ENCODE measurements at regions not wholly inside any gene's neighbourhood (a gene's known extent, or its start where the extent isn't known, plus 50 kb on each side); places are given as distances from the start of the nearest gene placed in this dataset.

- no peaks in the 10 kb centered on the region for H3K36me3 ChIP-seq (ENCODE audit: control insufficient read depth in 2 of 2, insufficient read depth in 2 of 2, low read length in 1 of 2)
- no peaks in the 10 kb centered on the region for H3K27me3 ChIP-seq (ENCODE audit: control insufficient read depth in 1 of 2, insufficient read depth in 2 of 2, low read length in 2 of 2)
- H3K27ac ChIP-seq (ENCODE audit: low read depth in 2 of 2, low read length in 1 of 2) = no peak overlapping the region
- H3K4me1 ChIP-seq (ENCODE audit: control insufficient read depth in 2 of 2, insufficient read depth in 2 of 2, low read length in 1 of 2) = no peaks in the 10 kb centered on the region
- H3K4me3 ChIP-seq (ENCODE audit: low read depth in 1 of 2, low read length in 2 of 2) = no peak overlapping the region
- no peaks in the 10 kb centered on the region for H3K9me3 ChIP-seq (ENCODE audit: control insufficient read depth in 2 of 2, insufficient read depth in 1 of 2, low read depth in 1 of 2, low read length in 1 of 2)
Observed at GRCh38 chr10:88100281-88100680, 236.9 kb downstream of the PTEN start.

GRCh38 chr10:88101666-88102065 lies 238.2 kb downstream of the PTEN start:
- WGBS, 2 donors = 96 to 97% methylated on average over 2 of the region's 2 CpGs
- Histone ChIP-seq H3K36me3 (ENCODE audit: control insufficient read depth in 2 of 2, insufficient read depth in 2 of 2, low read length in 1 of 2) (no peaks in the 10 kb centered on the region), H3K27me3 (ENCODE audit: control insufficient read depth in 1 of 2, insufficient read depth in 2 of 2, low read length in 2 of 2) (no peaks in the 10 kb centered on the region), H3K9me3 (ENCODE audit: control insufficient read depth in 2 of 2, insufficient read depth in 1 of 2, low read depth in 1 of 2, low read length in 1 of 2) (no peaks in the 10 kb centered on the region), H3K4me1 (ENCODE audit: control insufficient read depth in 2 of 2, insufficient read depth in 2 of 2, low read length in 1 of 2) (no peaks in the 10 kb centered on the region), H3K27ac (ENCODE audit: low read depth in 2 of 2, low read length in 1 of 2) (no peak overlapping the region), H3K4me3 (ENCODE audit: low read depth in 1 of 2, low read length in 2 of 2) (no peak overlapping the region)

- Histone ChIP-seq H3K9me3 (ENCODE audit: control insufficient read depth in 2 of 2, insufficient read depth in 1 of 2, low read depth in 1 of 2, low read length in 1 of 2) (no peaks in the 10 kb centered on the region), H3K4me3 (ENCODE audit: low read depth in 1 of 2, low read length in 2 of 2) (no peak overlapping the region), H3K27ac (ENCODE audit: low read depth in 2 of 2, low read length in 1 of 2) (no peak overlapping the region), H3K27me3 (ENCODE audit: control insufficient read depth in 1 of 2, insufficient read depth in 2 of 2, low read length in 2 of 2) (no peaks in the 10 kb centered on the region), H3K4me1 (ENCODE audit: control insufficient read depth in 2 of 2, insufficient read depth in 2 of 2, low read length in 1 of 2) (no peaks in the 10 kb centered on the region), H3K36me3 (ENCODE audit: control insufficient read depth in 2 of 2, insufficient read depth in 2 of 2, low read length in 1 of 2) (no peaks in the 10 kb centered on the region)
Observed at GRCh38 chr10:88103576-88103975, 240.2 kb downstream of the PTEN start.

- Histone ChIP-seq H3K4me1 (ENCODE audit: control insufficient read depth in 2 of 2, insufficient read depth in 2 of 2, low read length in 1 of 2) (no peaks in the 10 kb centered on the region), H3K4me3 (ENCODE audit: low read depth in 1 of 2, low read length in 2 of 2) (no peak overlapping the region), H3K36me3 (ENCODE audit: control insufficient read depth in 2 of 2, insufficient read depth in 2 of 2, low read length in 1 of 2) (no peaks in the 10 kb centered on the region), H3K9me3 (ENCODE audit: control insufficient read depth in 2 of 2, insufficient read depth in 1 of 2, low read depth in 1 of 2, low read length in 1 of 2) (no peaks in the 10 kb centered on the region), H3K27ac (ENCODE audit: low read depth in 2 of 2, low read length in 1 of 2) (no peak overlapping the region), H3K27me3 (ENCODE audit: control insufficient read depth in 1 of 2, insufficient read depth in 2 of 2, low read length in 2 of 2) (no peaks in the 10 kb centered on the region)
- WGBS, 2 donors = 92 to 95% methylated on average over 2 of the region's 2 CpGs
Observed at GRCh38 chr10:88104223-88104622, 240.8 kb downstream of the PTEN start.

GRCh38 chr10:88106366-88106765 lies 242.9 kb downstream of the PTEN start:
- WGBS, 2 donors = 83% methylated on average over 2 of the region's 2 CpGs
- H3K36me3 ChIP-seq (ENCODE audit: control insufficient read depth in 2 of 2, insufficient read depth in 2 of 2, low read length in 1 of 2) = no peaks in the 10 kb centered on the region
- no peak overlapping the region for H3K27ac ChIP-seq (ENCODE audit: low read depth in 2 of 2, low read length in 1 of 2)

GRCh38 chr10:88107296-88108097 lies 244.1 kb downstream of the PTEN start:
- Histone ChIP-seq H3K9me3 (ENCODE audit: control insufficient read depth in 2 of 2, insufficient read depth in 1 of 2, low read depth in 1 of 2, low read length in 1 of 2) (no peaks in the 10 kb centered on the region), H3K4me3 (ENCODE audit: low read depth in 1 of 2, low read length in 2 of 2) (no peak overlapping the region), H3K27me3 (ENCODE audit: control insufficient read depth in 1 of 2, insufficient read depth in 2 of 2, low read length in 2 of 2) (no peaks in the 10 kb centered on the region), H3K4me1 (ENCODE audit: control insufficient read depth in 2 of 2, insufficient read depth in 2 of 2, low read length in 1 of 2) (no peaks in the 10 kb centered on the region), H3K27ac (ENCODE audit: low read depth in 2 of 2, low read length in 1 of 2) (no peak overlapping the region), H3K36me3 (ENCODE audit: control insufficient read depth in 2 of 2, insufficient read depth in 2 of 2, low read length in 1 of 2) (no peaks in the 10 kb centered on the region)
- WGBS, 2 donors = 94 to 96% methylated on average over 4 of the region's 4 CpGs

More at GRCh38 chr10:88106366-88106765, 242.9 kb downstream of the PTEN start:
- H3K27me3 ChIP-seq (ENCODE audit: control insufficient read depth in 1 of 2, insufficient read depth in 2 of 2, low read length in 2 of 2) = no peaks in the 10 kb centered on the region
- H3K4me3 ChIP-seq (ENCODE audit: low read depth in 1 of 2, low read length in 2 of 2) = no peak overlapping the region
- no peaks in the 10 kb centered on the region for H3K4me1 ChIP-seq (ENCODE audit: control insufficient read depth in 2 of 2, insufficient read depth in 2 of 2, low read length in 1 of 2)
- no peaks in the 10 kb centered on the region for H3K9me3 ChIP-seq (ENCODE audit: control insufficient read depth in 2 of 2, insufficient read depth in 1 of 2, low read depth in 1 of 2, low read length in 1 of 2)

GRCh38 chr10:88108115-88108610 lies 244.7 kb downstream of the PTEN start:
- no peaks in the 10 kb centered on the region for H3K36me3 ChIP-seq (ENCODE audit: control insufficient read depth in 2 of 2, insufficient read depth in 2 of 2, low read length in 1 of 2)
- H3K9me3 ChIP-seq (ENCODE audit: control insufficient read depth in 2 of 2, insufficient read depth in 1 of 2, low read depth in 1 of 2, low read length in 1 of 2) = no peaks in the 10 kb centered on the region
- H3K27ac ChIP-seq (ENCODE audit: low read depth in 2 of 2, low read length in 1 of 2) = no peak overlapping the region
- no peaks in the 10 kb centered on the region for H3K4me1 ChIP-seq (ENCODE audit: control insufficient read depth in 2 of 2, insufficient read depth in 2 of 2, low read length in 1 of 2)
- H3K4me3 ChIP-seq (ENCODE audit: low read depth in 1 of 2, low read length in 2 of 2) = no peak overlapping the region
- 81 to 84% methylated on average over 2 of the region's 2 CpGs for WGBS, 2 donors
- H3K27me3 ChIP-seq (ENCODE audit: control insufficient read depth in 1 of 2, insufficient read depth in 2 of 2, low read length in 2 of 2) = no peaks in the 10 kb centered on the region

DNA sequence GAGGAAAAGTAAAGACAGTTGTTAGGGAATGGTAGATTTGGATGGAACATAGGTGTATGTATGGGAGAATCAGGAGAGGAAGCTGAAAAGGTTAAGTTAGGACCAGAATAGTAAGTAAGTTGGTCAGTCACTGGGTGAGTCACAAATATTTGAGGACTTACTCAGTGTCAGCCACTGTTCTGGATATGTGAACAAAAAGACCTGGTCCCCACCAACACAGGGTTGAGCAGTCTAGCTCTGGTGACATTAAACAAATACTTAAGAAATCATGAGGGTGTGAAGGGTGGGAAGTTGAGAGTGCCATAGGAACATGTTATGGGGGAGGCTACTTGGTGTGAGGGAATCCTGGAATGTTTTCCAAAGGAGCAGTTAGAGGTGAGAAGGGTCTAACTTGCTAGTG lies 246.9 kb downstream of the PTEN start:
- Histone ChIP-seq H3K27me3 (ENCODE audit: control insufficient read depth in 1 of 2, insufficient read depth in 2 of 2, low read length in 2 of 2) (no peaks in the 10 kb centered on the region), H3K27ac (ENCODE audit: low read depth in 2 of 2, low read length in 1 of 2) (no peak overlapping the region), H3K9me3 (ENCODE audit: control insufficient read depth in 2 of 2, insufficient read depth in 1 of 2, low read depth in 1 of 2, low read length in 1 of 2) (no peaks in the 10 kb centered on the region), H3K36me3 (ENCODE audit: control insufficient read depth in 2 of 2, insufficient read depth in 2 of 2, low read length in 1 of 2) (no peaks in the 10 kb centered on the region), H3K4me3 (ENCODE audit: low read depth in 1 of 2, low read length in 2 of 2) (no peak overlapping the region), H3K4me1 (ENCODE audit: control insufficient read depth in 2 of 2, insufficient read depth in 2 of 2, low read length in 1 of 2) (no peaks in the 10 kb centered on the region)

GRCh38 chr10:88110822-88111221 lies 247.4 kb downstream of the PTEN start:
- H3K27ac ChIP-seq (ENCODE audit: low read depth in 2 of 2, low read length in 1 of 2) = no peak overlapping the region
- WGBS, 2 donors = 78 to 79% methylated on average over 3 of the region's 3 CpGs
- H3K4me3 ChIP-seq (ENCODE audit: low read depth in 1 of 2, low read length in 2 of 2) = no peak overlapping the region
- H3K36me3 ChIP-seq (ENCODE audit: control insufficient read depth in 2 of 2, insufficient read depth in 2 of 2, low read length in 1 of 2) = no peaks in the 10 kb centered on the region
- no peaks in the 10 kb centered on the region for H3K4me1 ChIP-seq (ENCODE audit: control insufficient read depth in 2 of 2, insufficient read depth in 2 of 2, low read length in 1 of 2)
- no peaks in the 10 kb centered on the region for H3K27me3 ChIP-seq (ENCODE audit: control insufficient read depth in 1 of 2, insufficient read depth in 2 of 2, low read length in 2 of 2)
- no peaks in the 10 kb centered on the region for H3K9me3 ChIP-seq (ENCODE audit: control insufficient read depth in 2 of 2, insufficient read depth in 1 of 2, low read depth in 1 of 2, low read length in 1 of 2)

- no peak overlapping the region for H3K4me3 ChIP-seq (ENCODE audit: low read depth in 1 of 2, low read length in 2 of 2)
- H3K4me1 ChIP-seq (ENCODE audit: control insufficient read depth in 2 of 2, insufficient read depth in 2 of 2, low read length in 1 of 2) = no peaks in the 10 kb centered on the region
- no peaks in the 10 kb centered on the region for H3K9me3 ChIP-seq (ENCODE audit: control insufficient read depth in 2 of 2, insufficient read depth in 1 of 2, low read depth in 1 of 2, low read length in 1 of 2)
- H3K27me3 ChIP-seq (ENCODE audit: control insufficient read depth in 1 of 2, insufficient read depth in 2 of 2, low read length in 2 of 2) = no peaks in the 10 kb centered on the region
- 79 to 89% methylated on average over 2 of the region's 2 CpGs for WGBS, 2 donors
- H3K27ac ChIP-seq (ENCODE audit: low read depth in 2 of 2, low read length in 1 of 2) = no peak overlapping the region
- H3K36me3 ChIP-seq (ENCODE audit: control insufficient read depth in 2 of 2, insufficient read depth in 2 of 2, low read length in 1 of 2) = no peaks in the 10 kb centered on the region
Observed at GRCh38 chr10:88111294-88111693, 247.9 kb downstream of the PTEN start.

All from esophagus (tissue), 2 donors.